CD8-positive, alpha-beta memory T cell (primary cell): ENCODE measurements at regions not wholly inside any gene's neighbourhood (a gene's known extent, or its start where the extent isn't known, plus 50 kb on each side); places are given as distances from the start of the nearest gene placed in this dataset.

Source experiments
- CTCF ChIA-PET: fragments of 350-600 bp; sonication (Branson Sonifier 250); formaldehyde crosslinking; loops from one replicate; lab custom pipeline; 2021; ENCODE audit warnings: antibody characterized with exemption; lab: Charles Lee
- POLR2A ChIA-PET: fragments of 350-600 bp; sonication (Branson Sonifier 250); formaldehyde crosslinking; loops from one replicate; lab custom pipeline; 2021; ENCODE audit warnings: antibody characterized with exemption; lab: Charles Lee
- DNase-seq, 5 donors: peaks; one replicate each; pipeline versions ENCODE4 v3.0.0 to v3.0.0-alpha.2; 2020 to 2022; ENCODE audit warnings: mixed read lengths in 1 of 5
- H3K27ac ChIP-seq: one replicate; pipeline ENCODE4 v1.7.0; 2013; ENCODE audit warnings: low read depth, mild to moderate bottlenecking, low read length, moderate library complexity
- H3K27me3 ChIP-seq: 2 replicates; pipeline ENCODE4 v1.7.0; 2013; ENCODE audit warnings: low read length, mild to moderate bottlenecking; ENCODE audit not compliant: insufficient read depth, poor library complexity, severe bottlenecking
- H3K36me3 ChIP-seq: 2 replicates; pipeline ENCODE4 v1.7.0; 2013; ENCODE audit warnings: mild to moderate bottlenecking, low read length, moderate library complexity; ENCODE audit not compliant: insufficient read depth
- H3K4me1 ChIP-seq: 2 replicates; pipeline ENCODE4 v1.7.0; 2013; ENCODE audit warnings: mild to moderate bottlenecking, low read length, moderate library complexity; ENCODE audit not compliant: insufficient read depth
- H3K4me3 ChIP-seq: 2 replicates; pipeline ENCODE4 v1.7.0; 2013; ENCODE audit warnings: mild to moderate bottlenecking, low read length
- H3K9me3 ChIP-seq: 2 replicates; pipeline ENCODE4 v1.7.0; 2013; ENCODE audit warnings: mild to moderate bottlenecking, low read length
- H3K27ac Mint-ChIP-seq, 8 donors: one replicate each; pipeline ENCODE4 v1.8.0; 2020 to 2021; ENCODE audit warnings: mixed read lengths in 8 of 8, mild to moderate bottlenecking in 6 of 8, inconsistent platforms in 3 of 8, moderate library complexity in 3 of 8
- H3K27me3 Mint-ChIP-seq, 2 donors: one replicate each; pipeline ENCODE4 v1.8.0; 2020 to 2021; ENCODE audit warnings: mixed read lengths in 2 of 2, mild to moderate bottlenecking in 1 of 2, moderate library complexity in 1 of 2
- H3K36me3 Mint-ChIP-seq, 3 donors: one replicate each; pipeline ENCODE4 v1.8.0; 2020 to 2021; ENCODE audit warnings: mixed read lengths in 3 of 3, inconsistent platforms in 1 of 3, mild to moderate bottlenecking in 1 of 3
- H3K4me1 Mint-ChIP-seq, 3 donors: one replicate each; pipeline ENCODE4 v1.8.0; 2020 to 2021; ENCODE audit warnings: mixed read lengths in 3 of 3, inconsistent platforms in 1 of 3, mild to moderate bottlenecking in 1 of 3
- H3K4me3 Mint-ChIP-seq, 7 donors: one replicate each; pipeline ENCODE4 v1.8.0; 2020 to 2021; ENCODE audit warnings: mixed read lengths in 7 of 7, mild to moderate bottlenecking in 6 of 7, moderate library complexity in 4 of 7, inconsistent platforms in 2 of 7
- H3K9me3 Mint-ChIP-seq, 5 donors: one replicate each; pipeline ENCODE4 v1.8.0; 2020 to 2022; ENCODE audit warnings: mixed read lengths in 5 of 5, mild to moderate bottlenecking in 3 of 5, moderate library complexity in 2 of 5, inconsistent platforms in 1 of 5

DNA sequence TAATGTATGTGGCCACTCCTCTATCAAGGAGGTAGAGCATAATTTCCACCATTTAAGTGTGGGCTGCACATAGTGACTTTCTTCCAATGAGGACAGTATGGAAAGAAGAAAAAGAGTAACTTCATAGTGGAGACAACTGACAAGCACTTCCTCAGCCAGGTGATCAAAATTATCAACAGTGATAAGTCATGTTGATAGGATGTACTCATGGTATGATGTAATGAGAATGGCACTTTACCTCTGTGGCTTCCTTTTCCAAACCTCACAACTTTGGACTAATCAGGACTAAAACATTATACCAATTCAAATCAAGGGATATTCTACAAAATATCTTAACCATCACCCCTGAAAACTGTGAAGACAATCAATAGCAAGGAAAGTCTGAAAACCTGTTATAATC lies 302.3 kb upstream of the CITED2 start:
- H3K27me3 Mint-ChIP-seq, result no peaks in the 10 kb centered on the region
- no peaks in the 10 kb centered on the region for H3K4me1 ChIP-seq
- H3K27ac Mint-ChIP-seq, result no peak overlapping the region
- no peak overlapping the region for H3K4me3 ChIP-seq
- no peaks in the 10 kb centered on the region for H3K27me3 ChIP-seq
- no peaks in the 10 kb centered on the region for H3K9me3 Mint-ChIP-seq
- H3K36me3 ChIP-seq, result no peaks in the 10 kb centered on the region
- ChIA-PET POLR2A (no interaction called here), CTCF (no interaction called here)
- no peak overlapping the region for H3K27ac ChIP-seq
- peaks cover 0 to 4% (median 0%) of the 10 kb centered on the region in 3 donors for H3K4me1 Mint-ChIP-seq
- no peak for DNase-seq
- H3K36me3 Mint-ChIP-seq, result no peaks in the 10 kb centered on the region
- no peak overlapping the region for H3K4me3 Mint-ChIP-seq
- H3K9me3 ChIP-seq, result no peaks in the 10 kb centered on the region

DNA sequence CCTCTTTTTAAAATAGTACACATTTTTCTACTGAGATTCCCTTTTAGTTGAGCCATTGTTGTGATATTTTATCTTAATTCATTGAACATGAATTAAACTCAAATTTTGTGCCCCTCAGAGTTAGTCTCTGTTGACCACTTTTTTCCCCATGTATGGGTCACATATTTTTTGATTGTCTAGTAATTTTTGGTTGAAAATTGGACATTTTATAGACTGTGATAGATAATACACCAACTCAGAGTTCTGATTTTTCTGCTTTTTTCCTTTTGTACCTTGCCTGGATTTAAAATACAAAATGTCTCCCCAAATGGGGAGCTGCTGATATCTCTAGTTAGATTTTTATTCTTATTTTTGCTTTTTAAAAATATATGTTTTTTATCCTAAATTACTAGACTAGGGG lies 291.8 kb upstream of the CITED2 start:
- peaks cover 7 to 11% of the 10 kb centered on the region in 2 donors for H3K27me3 Mint-ChIP-seq
- no peak overlapping the region for H3K4me3 Mint-ChIP-seq
- peaks cover 2 to 33% (median 4%) of the 10 kb centered on the region in 3 donors for H3K36me3 Mint-ChIP-seq
- peaks cover 4 to 35% (median 30%) of the 10 kb centered on the region in 5 donors for H3K9me3 Mint-ChIP-seq
- H3K27ac Mint-ChIP-seq, result no peak overlapping the region
- Histone ChIP-seq H3K4me3 (no peak overlapping the region), H3K27ac (no peak overlapping the region), H3K27me3 (no peaks in the 10 kb centered on the region), H3K9me3 (no peaks in the 10 kb centered on the region), H3K4me1 (no peaks in the 10 kb centered on the region), H3K36me3 (no peaks in the 10 kb centered on the region)
- no peaks in the 10 kb centered on the region for H3K4me1 Mint-ChIP-seq
- no peak for DNase-seq
- CTCF ChIA-PET, result no interaction called here
- POLR2A ChIA-PET, result no interaction called here

DNA sequence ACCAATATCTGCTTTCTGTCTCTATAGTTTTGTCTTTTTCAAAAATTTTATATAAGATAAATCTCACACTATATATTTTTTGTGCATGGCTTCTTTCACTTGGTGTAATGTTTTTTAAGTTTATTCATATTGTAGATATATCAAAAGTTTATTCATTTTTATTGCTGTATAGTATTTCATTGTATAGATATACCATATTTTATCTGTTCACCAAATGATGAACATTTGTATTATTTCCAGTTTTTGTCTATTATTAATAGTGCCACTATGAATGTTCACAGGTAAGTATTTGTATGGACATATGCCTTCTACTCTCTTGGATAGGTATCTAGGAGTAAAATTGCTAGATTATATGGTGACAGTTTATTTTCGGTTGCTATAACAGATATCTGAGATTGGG lies 289.5 kb upstream of the CITED2 start:
- POLR2A ChIA-PET, result no interaction called here
- Mint-ChIP-seq H3K9me3 (peaks cover 4 to 35% (median 25%) of the 10 kb centered on the region in 5 donors), H3K36me3 (peaks cover 4 to 33% (median 4%) of the 10 kb centered on the region in 3 donors), H3K27ac (no peak overlapping the region), H3K4me3 (no peak overlapping the region), H3K4me1 (no peaks in the 10 kb centered on the region), H3K27me3 (peaks cover 6 to 11% of the 10 kb centered on the region in 2 donors)
- H3K27me3 ChIP-seq, result no peaks in the 10 kb centered on the region
- no peak overlapping the region for H3K27ac ChIP-seq
- CTCF ChIA-PET, result no interaction called here
- no peak overlapping the region for H3K4me3 ChIP-seq
- DNase-seq, result no peak
- no peaks in the 10 kb centered on the region for H3K4me1 ChIP-seq
- H3K36me3 ChIP-seq, result no peaks in the 10 kb centered on the region
- no peaks in the 10 kb centered on the region for H3K9me3 ChIP-seq

DNA sequence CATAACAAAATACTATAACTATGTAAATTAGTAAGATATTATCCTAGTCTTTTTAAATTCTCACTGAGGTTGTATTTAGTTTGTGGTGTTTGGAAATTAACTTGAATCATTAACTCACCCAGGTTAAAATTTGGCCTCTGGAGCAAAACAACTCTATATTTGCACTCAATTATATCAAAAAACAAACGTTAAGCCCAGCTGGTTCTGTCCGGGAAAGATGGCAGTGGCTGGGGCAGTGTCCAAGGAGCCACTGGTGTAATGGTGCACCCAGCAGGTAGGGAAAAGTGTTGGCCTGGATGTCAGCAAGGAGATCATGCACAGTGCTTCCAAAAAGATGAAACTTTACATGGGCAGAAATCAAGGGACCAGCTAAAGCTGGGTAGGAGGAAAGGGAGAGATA lies 285.3 kb upstream of the CITED2 start:
- Histone ChIP-seq H3K4me3 (no peak overlapping the region), H3K4me1 (no peaks in the 10 kb centered on the region), H3K27ac (peak overlapping the region; percentile 16), H3K36me3 (no peaks in the 10 kb centered on the region), H3K27me3 (no peaks in the 10 kb centered on the region), H3K9me3 (no peaks in the 10 kb centered on the region)
- ChIA-PET CTCF (no interaction called here), POLR2A (no interaction called here)
- H3K4me1 Mint-ChIP-seq, result no peaks in the 10 kb centered on the region
- peaks cover 0 to 6% of the 10 kb centered on the region in 2 donors for H3K27me3 Mint-ChIP-seq
- H3K36me3 Mint-ChIP-seq, result peaks cover 2 to 17% (median 4%) of the 10 kb centered on the region in 3 donors
- peaks cover 0 to 11% (median 9%) of the 10 kb centered on the region in 5 donors for H3K9me3 Mint-ChIP-seq
- H3K4me3 Mint-ChIP-seq, result no peak overlapping the region
- no peak overlapping the region for H3K27ac Mint-ChIP-seq
- DNase-seq, result no peak

DNA sequence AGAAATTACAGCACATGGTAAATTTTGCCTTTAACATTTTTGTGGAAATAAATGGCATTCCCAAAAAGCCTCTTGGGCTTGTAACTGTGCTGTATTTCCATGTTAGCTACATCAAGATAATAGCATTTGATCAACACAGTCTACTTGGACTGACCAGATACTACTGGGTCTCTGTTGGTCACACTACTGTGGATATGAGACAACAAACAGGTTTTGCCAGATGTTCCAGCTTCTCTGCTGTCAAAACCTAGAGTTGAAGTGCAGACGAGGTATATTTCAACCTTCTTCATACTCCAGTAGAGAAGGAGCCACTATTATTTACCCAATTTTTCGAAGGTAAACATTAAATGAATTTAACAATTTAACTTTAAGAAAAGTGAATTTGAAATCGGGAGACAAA lies 284.7 kb upstream of the CITED2 start:
- ChIA-PET POLR2A (no interaction called here), CTCF (no interaction called here)
- Histone ChIP-seq H3K9me3 (no peaks in the 10 kb centered on the region), H3K36me3 (no peaks in the 10 kb centered on the region), H3K27me3 (no peaks in the 10 kb centered on the region), H3K27ac (peak overlapping the region; percentile 16), H3K4me3 (no peak overlapping the region), H3K4me1 (no peaks in the 10 kb centered on the region)
- Mint-ChIP-seq H3K27ac (no peak overlapping the region), H3K4me3 (no peak overlapping the region), H3K36me3 (peaks cover 2 to 12% (median 2%) of the 10 kb centered on the region in 3 donors), H3K27me3 (peaks cover 0 to 6% of the 10 kb centered on the region in 2 donors), H3K4me1 (no peaks in the 10 kb centered on the region), H3K9me3 (peaks cover 0 to 8% (median 6%) of the 10 kb centered on the region in 5 donors)
- DNase-seq, result no peak

DNA sequence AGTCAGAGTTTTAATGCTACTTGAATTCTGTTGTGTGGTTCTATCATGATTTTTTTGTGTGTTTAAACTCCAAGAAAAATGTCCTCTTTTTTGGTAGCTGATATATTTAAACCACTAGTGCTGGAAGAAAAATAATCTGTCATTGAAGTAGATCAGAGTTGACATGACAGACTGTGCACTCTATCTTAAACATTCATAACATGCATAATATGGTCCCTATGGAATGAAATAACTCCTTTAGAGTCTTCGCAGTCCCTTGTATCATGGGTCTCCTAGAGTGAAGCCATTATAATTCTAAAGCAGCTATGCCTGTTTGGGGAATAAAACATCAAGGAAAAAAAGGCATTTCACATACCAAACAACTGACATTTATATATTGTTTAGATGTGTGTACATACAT lies 282.7 kb upstream of the CITED2 start:
- DNase-seq, result no peak
- Mint-ChIP-seq H3K27me3 (no peaks in the 10 kb centered on the region), H3K9me3 (no peaks in the 10 kb centered on the region), H3K4me1 (no peaks in the 10 kb centered on the region), H3K4me3 (no peak overlapping the region), H3K27ac (no peak overlapping the region), H3K36me3 (peaks cover 0 to 2% (median 0%) of the 10 kb centered on the region in 3 donors)
- H3K4me3 ChIP-seq, result no peak overlapping the region
- H3K27ac ChIP-seq, result no peak overlapping the region
- ChIA-PET CTCF (no interaction called here), POLR2A (interaction anchor here (0.6 kb wide), 1 partner anchor 102 kb away, joined by 9 read pairs; no protein-coding TSS in a partner anchor)
- H3K9me3 ChIP-seq, result no peaks in the 10 kb centered on the region
- H3K4me1 ChIP-seq, result no peaks in the 10 kb centered on the region
- no peaks in the 10 kb centered on the region for H3K36me3 ChIP-seq
- H3K27me3 ChIP-seq, result no peaks in the 10 kb centered on the region

DNA sequence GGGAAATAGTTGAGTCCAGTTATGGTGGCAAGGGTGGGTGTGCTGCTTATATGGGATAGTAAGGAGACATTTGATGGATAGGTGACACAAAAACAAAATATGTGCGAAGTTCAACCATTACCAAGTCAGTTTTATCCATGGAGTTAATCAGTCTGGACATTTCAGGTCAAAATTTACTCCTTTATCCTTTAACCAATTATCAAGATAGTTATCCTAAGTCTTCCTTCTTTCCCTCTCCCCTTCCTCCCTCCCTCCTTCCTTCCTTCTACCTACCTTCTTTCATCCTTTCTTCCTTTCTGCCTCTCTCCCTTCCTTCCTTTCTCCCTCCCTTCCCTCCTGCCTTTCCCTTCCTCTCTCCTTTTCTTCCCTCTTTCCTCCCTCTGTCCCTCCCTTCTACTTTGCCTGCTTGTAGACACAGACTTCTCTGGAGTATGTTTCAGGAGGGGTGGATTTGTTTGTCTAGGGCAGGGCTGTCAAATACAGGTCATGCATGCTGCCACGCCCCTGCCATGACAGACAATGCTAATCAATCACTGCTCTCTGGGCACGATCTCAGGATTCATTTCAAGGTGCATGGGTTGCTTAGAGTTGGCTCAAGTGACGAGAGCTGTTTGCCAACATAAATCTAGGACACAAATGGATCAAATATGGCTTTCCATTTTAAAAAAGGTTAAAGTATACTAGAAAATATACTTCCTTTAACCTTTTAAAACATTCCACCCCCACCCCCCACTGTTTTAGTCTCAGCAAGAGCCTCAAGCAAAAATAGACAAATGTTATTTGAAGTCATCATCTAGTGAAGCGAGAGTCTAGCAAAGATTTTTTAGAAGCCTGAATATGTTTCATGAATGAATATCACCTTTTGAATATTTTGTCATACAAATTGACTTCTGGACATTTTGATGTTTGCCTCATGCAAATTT lies 281.6 kb upstream of the CITED2 start:
- no peaks in the 10 kb centered on the region for H3K9me3 Mint-ChIP-seq
- ChIA-PET POLR2A (no interaction called here), CTCF (no interaction called here)
- H3K27ac ChIP-seq, result no peak overlapping the region
- peaks cover 0 to 2% (median 0%) of the 10 kb centered on the region in 3 donors for H3K36me3 Mint-ChIP-seq
- no peak overlapping the region for H3K4me3 Mint-ChIP-seq
- H3K9me3 ChIP-seq, result no peaks in the 10 kb centered on the region
- DNase-seq, result no peak
- H3K36me3 ChIP-seq, result no peaks in the 10 kb centered on the region
- no peaks in the 10 kb centered on the region for H3K27me3 ChIP-seq
- no peak overlapping the region for H3K27ac Mint-ChIP-seq
- no peaks in the 10 kb centered on the region for H3K27me3 Mint-ChIP-seq
- no peak overlapping the region for H3K4me3 ChIP-seq
- no peaks in the 10 kb centered on the region for H3K4me1 Mint-ChIP-seq
- H3K4me1 ChIP-seq, result no peaks in the 10 kb centered on the region

DNA sequence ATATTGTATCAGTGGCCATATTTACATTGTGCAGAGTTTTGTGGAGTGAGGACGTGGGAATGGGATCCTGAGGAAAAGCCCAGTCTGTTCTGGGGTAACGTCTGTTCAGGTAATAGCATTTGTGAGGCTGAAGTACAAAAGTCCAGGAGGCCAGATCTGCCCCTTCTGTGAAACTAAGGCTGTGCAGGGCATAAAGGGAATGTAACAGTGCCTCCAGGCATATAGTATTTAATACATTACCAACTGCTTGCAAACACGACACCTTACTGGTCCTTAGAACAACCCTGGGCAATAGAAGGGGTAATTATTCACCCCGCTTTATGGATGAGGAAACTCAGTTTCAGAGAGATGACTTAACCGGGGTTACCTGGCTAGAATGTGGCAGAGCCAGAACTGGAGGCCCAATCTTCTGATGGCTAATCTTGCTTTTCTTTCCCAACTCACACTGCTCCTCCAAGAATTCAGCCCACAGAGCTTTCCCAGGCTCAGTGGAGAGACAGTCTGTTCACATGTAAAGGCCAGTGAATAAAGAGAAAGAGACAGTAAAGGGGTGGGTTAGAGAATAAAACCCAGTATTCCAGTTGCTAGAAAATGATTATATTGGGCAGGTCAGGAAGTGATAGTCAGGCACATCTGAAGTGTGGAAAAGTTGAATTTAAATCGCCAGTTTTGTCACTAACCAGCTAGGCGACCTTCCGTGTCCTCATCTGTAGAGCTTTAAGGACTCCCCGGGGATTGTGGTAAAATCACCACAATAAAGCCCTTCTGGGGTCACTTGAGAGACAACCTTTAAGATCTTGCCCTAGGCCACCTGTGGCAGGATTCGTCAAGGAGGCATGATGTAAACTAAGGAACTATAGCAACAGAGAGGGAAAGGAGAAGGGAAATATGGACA lies 280.7 kb upstream of the CITED2 start:
- POLR2A ChIA-PET, result no interaction called here
- H3K27me3 ChIP-seq, result no peaks in the 10 kb centered on the region
- no peak overlapping the region for H3K27ac ChIP-seq
- Mint-ChIP-seq H3K4me3 (no peak overlapping the region), H3K36me3 (peaks cover 0 to 2% (median 0%) of the 10 kb centered on the region in 3 donors), H3K9me3 (no peaks in the 10 kb centered on the region), H3K27ac (no peak overlapping the region), H3K4me1 (no peaks in the 10 kb centered on the region), H3K27me3 (no peaks in the 10 kb centered on the region)
- no peaks in the 10 kb centered on the region for H3K9me3 ChIP-seq
- no peak overlapping the region for H3K4me3 ChIP-seq
- CTCF ChIA-PET, result no interaction called here
- no peaks in the 10 kb centered on the region for H3K36me3 ChIP-seq
- no peak for DNase-seq
- no peaks in the 10 kb centered on the region for H3K4me1 ChIP-seq
